ENCODE measurements at regions not wholly inside any gene's neighbourhood (a gene's known extent, or its start where the extent isn't known, plus 50 kb on each side); places are given as distances from the start of the nearest gene placed in this dataset.

- TF ChIP-seq CTCF (IDR thresholded peaks at IDR 0.05), result no peak
- no peak for TF ChIP-seq EZH2 (IDR thresholded peaks at IDR 0.05)
Measured at GRCh38 chr2:237208373-237209260, 122.9 kb downstream of the COPS8 start.

All from neural progenitor cell (in vitro differentiated cells).